GM21526 (cell line): ENCODE measurements at regions not wholly inside any gene's neighbourhood (a gene's known extent, or its start where the extent isn't known, plus 50 kb on each side); places are given as distances from the start of the nearest gene placed in this dataset.
"Not testable (repeated sequence)": the region's sequence is repeated elsewhere in the genome, so short reads cannot be mapped to it uniquely, and the experiment has no call there.

Source experiments
- ATAC-seq: cut with Tn5 transposase; IDR thresholded peaks from one replicate; pipeline ENCODE4 v1.9.1; 2021; ENCODE audit warnings: moderate library complexity; ENCODE audit not compliant: unreplicated experiment, low FRiP score

DNA sequence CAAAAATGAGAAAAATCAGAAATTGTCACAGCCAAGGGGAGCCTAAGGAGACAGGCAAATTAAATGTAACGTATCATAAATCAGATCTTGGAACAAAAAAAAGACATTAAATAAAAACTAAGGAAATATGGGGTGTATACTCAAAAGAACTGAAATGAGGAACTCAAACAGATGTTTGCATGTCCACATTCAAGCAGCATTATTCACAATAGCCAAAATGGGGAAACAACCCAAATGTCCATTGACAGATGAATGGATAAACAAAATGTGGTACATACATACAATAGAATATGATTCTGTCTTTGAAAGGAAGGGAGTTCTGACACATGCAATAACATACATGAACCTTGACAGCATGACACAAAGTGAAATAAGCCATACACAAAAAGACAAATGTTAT, 155.8 kb upstream of the KLF7 start:
- ATAC-seq, result no peak

DNA sequence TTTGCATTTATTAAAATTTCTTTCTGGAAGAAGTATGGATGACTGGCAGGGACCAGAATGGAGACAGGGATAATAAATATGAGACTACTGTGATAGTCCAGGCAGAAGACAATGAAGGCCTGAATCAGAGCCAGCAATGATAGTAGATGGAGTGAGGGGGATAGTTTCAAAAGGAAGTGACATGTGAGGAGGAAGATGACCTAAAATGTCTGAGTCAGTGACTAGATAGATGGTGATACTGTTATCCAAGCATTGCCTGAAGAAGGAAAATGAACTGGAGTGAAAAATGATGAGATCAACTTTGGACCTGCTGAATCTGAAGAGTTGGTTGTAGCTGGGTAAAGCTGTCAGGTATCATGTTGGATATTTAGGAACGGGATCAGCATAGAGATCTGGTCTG, 158.3 kb upstream of the KLF7 start:
- ATAC-seq, result no peak

DNA sequence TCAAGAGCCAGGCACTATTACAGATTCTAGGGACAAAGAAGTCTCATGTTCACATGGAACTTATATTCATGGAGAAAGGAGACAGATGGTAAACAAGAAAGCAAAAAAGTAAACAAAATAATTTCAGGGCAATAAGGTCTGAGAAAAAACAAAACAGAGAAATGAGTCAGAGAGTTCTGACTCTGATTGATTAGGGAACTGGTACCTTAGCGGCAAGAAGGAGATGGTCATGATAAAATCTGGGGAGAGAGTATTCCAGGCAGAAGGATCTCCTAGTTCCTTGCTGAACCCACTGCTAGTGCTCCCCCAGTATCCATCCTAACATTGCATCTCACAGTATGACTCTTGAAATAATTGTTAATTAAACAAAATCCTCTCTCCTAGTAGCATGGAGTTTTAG, 161.8 kb upstream of the KLF7 start:
- ATAC-seq, result no peak

DNA sequence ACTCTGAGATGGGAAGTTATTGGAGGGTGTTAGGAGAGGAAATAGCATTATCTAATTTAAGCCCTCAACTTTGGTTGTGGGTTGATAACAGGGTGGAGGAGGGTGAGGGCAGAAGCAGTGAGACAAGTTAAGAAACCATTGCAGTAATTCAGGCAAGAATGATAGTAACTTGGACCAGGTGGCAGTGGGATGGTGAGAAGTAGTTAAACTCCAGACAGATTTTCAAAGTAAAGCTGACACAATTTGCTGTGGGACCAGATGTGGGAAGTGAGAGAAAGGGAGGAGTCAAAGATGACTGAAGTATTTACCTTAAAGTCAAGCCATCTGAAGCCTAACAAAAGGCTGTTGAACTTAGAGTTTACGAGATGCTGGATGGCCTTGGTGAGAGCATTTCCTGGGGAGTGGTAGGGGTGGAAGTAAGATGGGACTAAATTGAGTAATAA, 163.2 kb upstream of the KLF7 start:
- ATAC-seq, result peak; percentile 51

DNA sequence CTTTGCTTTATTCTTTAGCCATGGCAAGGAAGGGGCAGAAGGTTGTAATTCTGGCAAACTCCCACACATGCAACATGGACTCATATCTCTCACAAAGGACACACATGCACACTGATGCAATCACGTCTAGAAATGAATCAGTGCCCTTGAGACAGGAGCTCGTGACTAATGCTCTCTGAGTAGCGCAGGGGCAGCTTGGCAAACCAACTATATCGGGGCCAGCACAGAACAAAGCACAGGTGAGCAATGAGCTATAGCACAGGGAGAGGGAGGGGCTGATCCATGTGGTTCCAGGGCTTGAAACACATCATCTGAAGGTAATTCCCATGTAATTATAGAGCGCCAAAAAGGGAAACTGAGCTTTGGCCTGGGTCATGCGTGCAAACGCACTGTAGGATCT, 165.2 kb upstream of the KLF7 start:
- ATAC-seq, result peak; percentile 48

DNA sequence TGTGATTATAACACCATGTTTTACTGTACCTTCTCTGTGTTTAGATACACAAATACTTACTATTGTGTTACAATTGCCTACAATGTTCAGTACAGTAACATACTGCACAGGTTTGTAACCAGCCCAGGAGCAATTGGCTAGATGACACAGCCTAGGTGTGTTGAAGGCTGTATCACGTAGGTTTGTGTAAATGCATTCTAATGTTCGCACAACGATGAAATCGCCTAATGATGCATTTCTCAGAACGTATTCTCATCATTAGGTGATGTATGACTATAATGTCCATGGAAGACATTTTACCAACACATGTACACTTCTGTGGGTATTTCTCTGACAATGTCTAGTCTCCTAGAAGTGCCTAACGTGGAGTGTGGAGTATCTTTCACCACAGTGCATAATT, 165.9 kb upstream of the KLF7 start:
- no peak for ATAC-seq

DNA sequence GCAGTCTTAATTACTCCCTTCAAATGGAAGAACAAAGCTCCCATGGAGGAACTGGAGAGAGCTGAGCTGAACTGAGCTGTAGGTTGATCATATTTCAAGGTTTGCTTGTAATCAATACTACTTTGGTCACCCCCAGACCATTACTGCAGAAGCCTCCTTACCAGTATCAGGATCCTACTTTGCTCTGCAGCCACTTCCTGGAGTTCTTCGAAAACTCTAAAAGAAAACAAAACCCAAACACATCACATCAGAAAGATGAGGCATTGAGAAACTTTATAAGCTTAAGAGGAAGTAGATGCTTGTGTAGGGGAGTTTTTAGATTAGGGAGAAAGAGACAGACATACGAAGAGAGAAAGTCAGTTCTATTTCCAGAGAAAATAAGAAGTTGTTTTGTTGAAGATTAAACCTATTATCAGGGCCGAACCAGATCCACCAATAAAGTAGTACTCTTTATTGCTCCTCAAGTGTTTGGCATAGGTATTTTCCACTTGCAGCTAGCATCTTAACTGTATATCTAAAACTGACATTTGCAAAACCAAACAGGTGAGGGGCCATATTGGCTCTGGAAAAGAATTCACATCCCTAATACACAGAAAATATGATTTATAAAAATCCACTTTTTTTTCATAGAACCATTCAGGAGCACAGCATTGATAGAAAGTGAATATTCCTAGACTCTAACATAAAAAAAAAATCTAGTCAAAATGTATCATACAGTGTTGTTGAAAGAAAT, 166.9 kb upstream of the KLF7 start:
- ATAC-seq, result peak; percentile 33

DNA sequence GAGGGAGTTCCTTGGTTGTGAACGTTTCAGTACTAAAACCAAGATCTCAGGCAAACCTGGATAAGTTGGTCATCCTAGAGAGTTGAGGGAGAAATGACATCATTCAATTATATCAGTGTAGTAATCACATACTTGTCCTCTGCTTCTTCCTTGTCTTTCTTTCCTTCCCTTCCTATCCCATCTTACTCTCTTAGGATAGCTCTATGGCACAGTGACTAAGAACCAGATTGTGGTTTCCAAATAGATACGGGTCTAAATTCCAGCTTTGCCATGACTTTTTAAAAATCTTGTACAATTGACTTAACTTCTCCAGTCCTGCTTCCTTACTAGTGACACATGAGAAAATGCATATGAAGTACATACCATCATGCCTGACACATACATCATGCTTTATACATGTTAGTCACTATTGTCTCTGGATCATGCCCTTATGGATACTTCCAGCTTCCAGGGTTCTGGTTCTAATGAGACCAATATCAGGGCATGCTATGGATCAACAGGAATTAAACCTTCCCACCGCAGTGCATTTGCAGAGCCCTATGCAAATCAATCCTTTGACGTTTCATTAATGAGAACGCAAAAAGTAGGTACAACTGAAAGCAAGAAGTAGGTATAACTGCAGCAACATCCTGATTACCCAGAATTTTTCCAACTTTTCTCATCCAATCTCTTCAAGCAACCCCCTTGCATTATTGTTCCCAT, 168.0 kb upstream of the KLF7 start:
- ATAC-seq, result no peak

DNA sequence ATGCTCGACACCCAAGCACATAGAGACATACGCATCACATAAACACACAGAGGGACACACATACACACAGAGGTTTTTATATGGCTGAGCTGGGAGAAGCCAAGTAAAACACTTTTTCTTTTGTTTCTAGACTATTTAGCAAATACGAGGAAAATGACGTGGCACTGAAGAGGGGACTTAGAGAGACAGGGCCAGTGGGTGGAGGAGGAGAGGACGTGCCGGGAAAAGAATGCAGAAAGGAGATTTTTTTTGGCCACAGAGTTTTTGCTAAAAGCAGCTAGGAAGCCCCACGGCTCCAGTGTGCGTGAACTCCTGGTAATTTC, 168.5 kb upstream of the KLF7 start:
- ATAC-seq, result no peak

DNA sequence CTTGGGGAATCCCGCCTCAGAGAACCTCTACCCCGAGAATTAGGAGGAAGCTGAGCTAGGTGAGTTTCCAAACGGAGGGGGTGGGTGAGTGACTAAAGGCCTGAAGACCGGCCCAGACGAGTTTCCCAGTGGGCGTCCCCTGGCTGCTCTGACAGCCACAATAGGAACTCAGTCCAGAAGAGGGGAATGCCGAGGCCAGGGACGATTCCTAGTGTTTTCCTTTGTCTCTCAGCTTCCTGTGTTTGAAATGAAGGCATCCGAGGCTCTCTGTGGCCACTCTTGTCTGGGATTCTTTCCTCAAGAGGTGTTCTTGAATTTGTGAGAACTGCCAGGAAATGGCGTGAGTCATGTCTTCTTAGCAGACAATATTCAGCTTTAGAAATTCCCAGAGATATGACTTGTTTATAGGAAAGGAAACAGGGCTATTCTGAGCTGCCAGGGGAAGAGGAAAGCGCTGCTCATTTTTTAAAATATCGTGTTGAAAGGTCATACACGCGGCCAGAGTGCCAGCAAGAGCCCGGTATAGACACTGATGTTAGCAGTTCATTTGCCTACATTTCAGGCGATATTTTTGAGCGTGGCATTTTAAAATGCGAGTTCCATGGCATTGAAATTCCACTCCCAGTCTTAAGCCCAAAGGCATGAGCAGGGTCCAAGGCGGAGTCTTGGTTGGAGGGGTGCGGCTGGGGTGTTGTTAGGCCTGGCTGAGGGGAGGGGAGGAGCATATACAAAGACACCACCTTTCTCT, 169.1 kb upstream of the KLF7 start:
- ATAC-seq, result no peak

DNA sequence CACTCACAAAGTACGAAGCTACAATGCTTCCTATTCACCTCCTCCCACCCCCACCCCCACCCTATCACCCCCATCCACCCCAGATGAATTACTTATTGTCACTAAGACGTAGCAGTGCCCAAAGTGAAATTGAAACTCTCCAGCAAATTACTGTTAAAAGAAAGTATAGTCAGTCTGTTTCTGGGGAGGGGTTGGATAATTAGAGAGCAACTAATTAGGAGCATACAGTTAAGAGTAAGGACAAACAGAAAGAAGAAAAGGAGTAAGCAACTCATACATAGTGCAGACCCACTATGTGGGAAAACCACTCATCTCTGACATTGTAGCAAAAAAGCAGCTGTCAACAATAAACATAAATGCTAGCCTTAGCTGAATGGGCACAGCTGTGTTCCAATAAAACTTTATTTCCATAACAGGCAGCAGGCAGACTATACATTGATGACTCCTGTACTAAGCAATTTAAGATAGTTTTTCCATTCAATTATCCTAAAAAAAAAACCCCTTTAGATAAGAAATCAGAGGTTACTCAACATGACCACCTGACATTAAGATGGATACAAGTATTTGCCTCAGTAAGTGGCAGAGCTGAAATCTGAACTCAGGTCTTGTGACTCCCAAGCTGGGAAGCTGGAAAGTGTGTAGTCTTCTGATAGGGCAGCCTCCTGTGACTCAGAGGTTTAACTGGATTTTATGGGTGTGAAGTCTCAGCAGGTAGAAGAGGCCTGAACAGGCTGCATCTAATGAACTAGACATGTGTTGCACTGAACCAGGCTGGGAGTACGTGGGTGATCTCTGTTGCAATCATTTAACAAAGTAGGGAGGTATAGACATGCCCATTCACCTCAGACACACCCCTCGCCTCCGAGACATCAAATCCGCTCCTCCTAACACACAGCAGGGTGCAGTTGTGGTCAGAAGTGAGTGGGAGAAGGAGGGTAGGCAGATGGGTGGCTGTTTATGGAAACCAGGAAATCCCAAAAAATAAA, 171.8 kb upstream of the KLF7 start:
- ATAC-seq, result no peak

DNA sequence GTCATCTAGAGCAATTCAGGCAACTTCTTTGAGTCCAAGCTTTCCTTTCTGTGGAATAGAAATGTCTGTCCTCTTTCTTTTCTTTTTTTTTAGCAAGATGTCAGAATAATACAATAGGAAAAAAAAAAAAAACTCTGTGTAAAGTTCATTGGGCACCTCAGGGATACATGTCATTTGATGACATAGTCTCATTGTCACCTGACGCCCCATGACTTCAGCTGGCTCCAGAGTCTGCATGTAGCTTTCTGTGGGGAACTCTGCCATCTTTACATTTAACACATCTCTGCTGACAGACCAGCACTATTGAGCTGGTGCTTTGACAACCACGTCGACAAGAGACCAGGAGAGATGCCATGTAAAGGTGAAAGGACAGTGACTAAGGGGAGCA, 172.5 kb upstream of the KLF7 start:
- no peak for ATAC-seq

DNA sequence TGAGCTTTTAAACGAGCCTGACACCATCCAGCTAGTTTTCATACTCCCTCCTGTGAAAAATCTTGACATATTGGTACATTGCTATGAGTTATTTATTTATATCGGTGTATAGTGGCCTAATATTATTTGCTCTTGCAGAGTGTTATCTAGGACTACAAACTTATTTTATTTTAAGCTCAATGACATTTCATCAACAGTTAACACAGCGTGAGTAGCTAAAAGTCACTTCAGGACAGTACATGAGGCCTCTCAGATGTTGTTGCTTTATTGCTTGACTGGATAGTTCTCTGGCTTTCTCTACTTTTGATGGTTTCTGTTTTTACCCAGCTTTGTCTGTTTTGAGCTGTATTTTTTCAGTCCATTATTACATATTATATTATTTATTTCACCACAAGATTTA, 172.9 kb upstream of the KLF7 start:
- ATAC-seq, result no peak

DNA sequence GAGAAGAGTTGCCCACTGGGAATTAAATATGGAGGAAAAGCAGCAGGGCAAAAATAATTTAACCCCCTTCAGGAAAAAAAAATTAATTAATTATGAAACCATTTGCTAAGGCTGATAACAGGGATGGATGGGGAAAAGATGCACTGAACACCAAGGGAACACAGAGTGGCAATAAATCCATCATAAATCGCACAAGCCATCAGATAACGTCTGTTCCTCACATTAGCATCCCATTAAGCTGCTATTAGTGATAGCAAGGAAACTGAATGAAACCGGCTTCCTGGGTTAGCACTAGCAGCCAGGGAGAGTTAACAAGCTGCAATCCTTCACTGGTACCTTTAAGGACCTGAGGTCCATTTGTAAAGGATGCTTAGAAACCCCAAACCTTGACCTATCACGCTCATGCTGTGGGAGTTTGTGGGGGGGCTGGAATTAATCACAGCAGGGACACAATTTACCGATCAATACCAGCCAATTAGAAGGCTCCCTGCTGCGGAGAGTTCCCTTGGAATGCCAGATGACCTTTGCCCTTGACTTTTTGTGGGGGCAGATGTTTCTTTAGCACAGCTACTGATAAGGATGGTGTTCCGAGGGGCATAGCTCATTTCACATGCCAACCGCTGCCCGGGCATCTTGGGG, 175.5 kb upstream of the KLF7 start:
- ATAC-seq, result no peak

DNA sequence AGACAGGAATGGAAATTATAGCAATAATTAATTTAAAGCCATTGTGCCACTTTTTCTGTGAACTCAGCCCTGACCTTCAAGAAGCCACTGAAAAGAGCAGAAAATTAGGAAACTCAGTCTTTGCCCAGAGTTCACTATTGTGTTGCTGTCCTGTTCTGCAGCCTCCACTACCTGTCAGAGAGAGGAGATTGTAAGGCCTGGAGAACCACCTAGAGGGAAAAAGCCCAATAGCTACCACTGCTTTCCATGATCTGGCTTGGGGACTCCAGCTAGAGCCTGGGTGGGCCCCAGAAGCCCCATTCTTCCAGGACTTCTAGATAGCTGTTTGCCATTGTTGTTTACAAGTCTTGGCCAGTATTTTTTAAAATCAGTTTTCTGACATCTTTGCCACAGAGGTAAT, 176.1 kb upstream of the KLF7 start:
- ATAC-seq, result no peak

DNA sequence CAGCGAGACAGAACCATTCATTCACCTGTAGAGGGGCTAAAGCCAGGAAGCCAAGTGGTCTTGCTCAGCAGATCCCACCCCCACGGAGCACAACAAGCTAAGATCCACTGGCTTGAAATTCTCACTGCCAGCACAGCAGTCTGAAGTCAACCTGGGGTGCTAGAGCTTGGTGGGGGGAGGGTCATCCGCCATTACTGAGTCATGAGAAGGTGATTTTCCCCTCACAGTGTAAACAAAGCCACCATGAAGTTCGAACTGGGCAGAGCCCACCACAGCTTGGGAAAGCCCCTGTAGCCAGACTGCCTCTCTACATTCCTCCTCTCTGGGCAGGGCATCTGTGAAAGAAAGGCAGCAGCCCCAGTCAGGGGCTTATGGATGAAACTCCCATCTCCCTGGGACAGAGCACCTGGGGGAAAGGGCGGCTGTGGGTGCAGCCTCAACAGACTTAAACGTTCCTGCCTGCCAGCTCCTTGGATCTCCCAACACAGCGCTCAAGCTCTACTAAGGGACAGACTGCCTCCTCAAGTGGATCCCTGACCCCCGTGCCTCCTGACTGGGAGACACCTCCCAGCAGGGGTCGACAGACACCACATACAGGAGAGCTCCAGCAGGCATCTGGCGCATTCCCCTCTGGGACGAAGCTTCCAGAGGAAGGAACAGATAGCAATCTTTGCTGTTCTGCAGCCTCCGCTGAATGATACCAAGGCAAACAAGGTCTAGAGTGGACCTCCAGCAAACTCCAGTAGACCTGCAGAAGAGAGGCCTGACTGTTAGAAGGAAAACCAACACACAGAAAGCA, 179.0 kb upstream of the KLF7 start:
- not testable (repeated sequence) for ATAC-seq

DNA sequence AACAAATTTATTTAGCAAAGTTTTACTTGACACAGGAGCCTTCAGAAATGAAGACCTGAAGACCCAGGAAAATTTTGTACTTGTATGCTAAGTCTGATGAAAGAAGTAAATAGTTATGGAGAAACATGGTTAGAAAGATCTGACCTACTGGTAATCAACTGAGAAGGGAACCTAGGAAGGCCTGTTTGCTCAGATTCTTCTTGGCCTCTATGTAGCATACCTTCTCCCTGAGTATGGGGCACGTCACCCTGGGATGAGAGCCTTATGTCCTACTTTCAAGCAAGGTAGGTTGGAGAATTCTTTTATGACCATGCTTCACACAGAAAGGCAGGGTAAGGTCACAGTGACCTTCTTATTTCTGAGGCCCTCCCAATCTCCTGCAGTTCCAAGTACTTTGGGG, 178.6 kb upstream of the CREB1 start:
- ATAC-seq, result no peak

DNA sequence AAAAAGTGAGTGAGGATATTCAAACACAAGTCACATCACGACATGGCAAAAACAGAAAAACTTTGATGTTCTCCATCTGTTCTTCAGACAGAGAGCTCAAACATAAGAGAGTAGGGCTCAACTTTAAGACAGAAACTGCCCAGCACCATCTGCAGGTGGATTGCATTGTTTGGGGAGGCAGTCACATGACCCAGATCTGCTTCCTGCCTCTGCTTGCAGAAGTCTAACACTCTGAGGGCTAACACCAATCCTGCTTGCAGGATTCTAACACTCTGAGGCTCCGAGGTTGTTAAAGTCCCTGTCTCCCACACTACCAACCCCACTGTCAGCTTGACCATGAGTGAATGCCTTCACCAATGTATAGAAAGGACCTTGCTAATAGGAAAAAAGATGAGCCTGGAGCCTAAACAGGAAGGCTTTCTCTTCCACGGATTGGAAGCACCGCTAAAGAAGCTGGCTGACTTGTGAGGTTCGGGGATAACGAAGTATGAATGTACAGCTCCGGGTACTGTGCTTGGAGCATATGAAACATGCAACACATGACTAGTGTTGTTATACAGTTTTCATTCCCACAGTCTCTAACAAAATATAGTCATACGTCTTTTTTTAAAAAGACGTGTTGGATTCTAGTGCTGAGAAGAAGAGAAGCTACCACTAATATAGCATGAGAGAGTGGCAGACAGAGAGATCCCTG, 176.6 kb upstream of the CREB1 start:
- peak; percentile 68 for ATAC-seq

DNA sequence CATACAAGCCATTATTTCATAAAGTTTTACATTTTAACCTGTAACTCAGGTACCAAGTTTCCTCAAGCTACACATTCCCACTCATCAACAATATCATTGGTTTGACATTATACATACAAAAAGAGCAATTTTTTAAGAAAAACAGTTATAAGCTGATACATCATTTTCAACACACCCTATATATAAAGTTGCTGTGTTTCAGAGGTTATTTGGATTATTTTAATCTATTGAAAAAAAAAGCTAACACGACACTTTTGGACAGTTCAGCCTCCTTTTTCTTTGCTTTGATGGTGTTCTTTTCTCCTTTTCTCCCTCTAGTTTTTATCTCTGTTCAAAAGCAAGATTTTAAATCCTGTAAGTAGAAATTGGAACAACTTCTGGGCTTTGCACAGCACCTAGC, 175.9 kb upstream of the CREB1 start:
- ATAC-seq, result no peak
